NB4 (cell line): ENCODE measurements at regions not wholly inside any gene's neighbourhood (a gene's known extent, or its start where the extent isn't known, plus 50 kb on each side); places are given as distances from the start of the nearest gene placed in this dataset.

Experiments
- DNase-seq: peaks from one replicate; pipeline ENCODE4 v3.0.0; 2010; ENCODE audit warnings: low read depth
- H3K4me3 ChIP-seq: one replicate; pipeline ENCODE4 v1.5.1; 2011; ENCODE audit warnings: mild to moderate bottlenecking, low read depth, low read length, moderate library complexity
- MYC ChIP-seq: IDR thresholded peaks from 2 replicates; pipeline ENCODE4 v1.6.1; 2011; ENCODE audit warnings: low read depth, low read length
- POLR2A ChIP-seq: IDR thresholded peaks from 2 replicates; pipeline ENCODE4 v1.6.1; 2011; ENCODE audit warnings: mild to moderate bottlenecking; ENCODE audit not compliant: insufficient read length; ENCODE audit errors: extremely low read depth
- TF ChIP-seq, protein P1 (sequence below): IDR thresholded peaks from one replicate; pipeline ENCODE4 v1.5.1; 2012; ENCODE audit warnings: low read depth, low read length
- TF ChIP-seq, protein P2 (sequence below): IDR thresholded peaks from 2 replicates; pipeline ENCODE4 v1.6.1; 2011; ENCODE audit warnings: low read depth, low read length

DNA sequence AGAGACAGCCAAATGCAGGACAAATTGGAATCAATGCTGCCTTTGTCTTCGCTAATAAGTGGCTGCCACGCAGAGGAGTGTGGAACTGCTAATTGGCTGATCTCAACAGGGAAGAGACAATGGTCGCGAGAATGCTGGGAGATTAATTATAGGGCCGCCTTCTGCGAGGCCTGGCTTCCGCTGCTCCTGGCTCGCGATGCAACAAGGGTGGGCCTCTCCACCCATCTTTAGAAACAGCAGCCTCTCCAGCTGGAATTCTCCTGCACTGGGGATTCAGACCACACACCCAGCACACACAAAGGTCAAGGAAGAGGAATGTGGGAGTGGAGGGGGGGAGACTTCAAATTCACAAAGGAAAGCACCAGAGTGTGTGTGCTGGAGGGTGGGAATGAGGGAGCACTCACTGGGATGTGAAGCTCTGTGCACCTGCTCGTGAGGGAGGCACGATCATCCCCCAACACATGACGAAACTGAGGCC, 200.7 kb upstream of the GRIK3 start:
- TF ChIP-seq, protein P1, sequence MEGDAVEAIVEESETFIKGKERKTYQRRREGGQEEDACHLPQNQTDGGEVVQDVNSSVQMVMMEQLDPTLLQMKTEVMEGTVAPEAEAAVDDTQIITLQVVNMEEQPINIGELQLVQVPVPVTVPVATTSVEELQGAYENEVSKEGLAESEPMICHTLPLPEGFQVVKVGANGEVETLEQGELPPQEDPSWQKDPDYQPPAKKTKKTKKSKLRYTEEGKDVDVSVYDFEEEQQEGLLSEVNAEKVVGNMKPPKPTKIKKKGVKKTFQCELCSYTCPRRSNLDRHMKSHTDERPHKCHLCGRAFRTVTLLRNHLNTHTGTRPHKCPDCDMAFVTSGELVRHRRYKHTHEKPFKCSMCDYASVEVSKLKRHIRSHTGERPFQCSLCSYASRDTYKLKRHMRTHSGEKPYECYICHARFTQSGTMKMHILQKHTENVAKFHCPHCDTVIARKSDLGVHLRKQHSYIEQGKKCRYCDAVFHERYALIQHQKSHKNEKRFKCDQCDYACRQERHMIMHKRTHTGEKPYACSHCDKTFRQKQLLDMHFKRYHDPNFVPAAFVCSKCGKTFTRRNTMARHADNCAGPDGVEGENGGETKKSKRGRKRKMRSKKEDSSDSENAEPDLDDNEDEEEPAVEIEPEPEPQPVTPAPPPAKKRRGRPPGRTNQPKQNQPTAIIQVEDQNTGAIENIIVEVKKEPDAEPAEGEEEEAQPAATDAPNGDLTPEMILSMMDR, result no peak
- no peak for TF ChIP-seq POLR2A
- TF ChIP-seq, protein P2, sequence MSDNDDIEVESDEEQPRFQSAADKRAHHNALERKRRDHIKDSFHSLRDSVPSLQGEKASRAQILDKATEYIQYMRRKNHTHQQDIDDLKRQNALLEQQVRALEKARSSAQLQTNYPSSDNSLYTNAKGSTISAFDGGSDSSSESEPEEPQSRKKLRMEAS, result no peak
- TF ChIP-seq MYC, result no peak
- no peak overlapping the region for H3K4me3 ChIP-seq
- no peak for DNase-seq

DNA sequence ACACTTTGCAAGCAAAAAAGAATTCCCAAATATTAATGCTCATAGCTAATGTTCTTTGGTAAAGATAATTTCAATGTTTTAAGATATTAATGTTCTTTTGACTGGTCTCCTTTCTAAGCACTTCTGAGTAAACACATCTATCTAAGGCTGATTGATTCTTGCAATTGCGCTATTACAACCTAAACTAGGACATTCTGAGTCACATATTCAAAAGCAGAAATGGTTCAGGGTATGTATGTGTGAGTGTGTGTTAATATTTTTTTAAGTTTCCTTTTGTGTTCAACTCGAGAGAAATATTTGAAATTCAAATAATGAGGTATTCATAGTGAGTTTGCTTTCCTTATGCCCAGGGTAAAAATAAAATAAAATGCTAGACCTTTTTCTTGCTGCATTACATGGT, 203.6 kb upstream of the GRIK3 start:
- no peak for DNase-seq
- H3K4me3 ChIP-seq, result no peak overlapping the region
- TF ChIP-seq, protein P2, result no peak
- TF ChIP-seq POLR2A, result no peak

DNA sequence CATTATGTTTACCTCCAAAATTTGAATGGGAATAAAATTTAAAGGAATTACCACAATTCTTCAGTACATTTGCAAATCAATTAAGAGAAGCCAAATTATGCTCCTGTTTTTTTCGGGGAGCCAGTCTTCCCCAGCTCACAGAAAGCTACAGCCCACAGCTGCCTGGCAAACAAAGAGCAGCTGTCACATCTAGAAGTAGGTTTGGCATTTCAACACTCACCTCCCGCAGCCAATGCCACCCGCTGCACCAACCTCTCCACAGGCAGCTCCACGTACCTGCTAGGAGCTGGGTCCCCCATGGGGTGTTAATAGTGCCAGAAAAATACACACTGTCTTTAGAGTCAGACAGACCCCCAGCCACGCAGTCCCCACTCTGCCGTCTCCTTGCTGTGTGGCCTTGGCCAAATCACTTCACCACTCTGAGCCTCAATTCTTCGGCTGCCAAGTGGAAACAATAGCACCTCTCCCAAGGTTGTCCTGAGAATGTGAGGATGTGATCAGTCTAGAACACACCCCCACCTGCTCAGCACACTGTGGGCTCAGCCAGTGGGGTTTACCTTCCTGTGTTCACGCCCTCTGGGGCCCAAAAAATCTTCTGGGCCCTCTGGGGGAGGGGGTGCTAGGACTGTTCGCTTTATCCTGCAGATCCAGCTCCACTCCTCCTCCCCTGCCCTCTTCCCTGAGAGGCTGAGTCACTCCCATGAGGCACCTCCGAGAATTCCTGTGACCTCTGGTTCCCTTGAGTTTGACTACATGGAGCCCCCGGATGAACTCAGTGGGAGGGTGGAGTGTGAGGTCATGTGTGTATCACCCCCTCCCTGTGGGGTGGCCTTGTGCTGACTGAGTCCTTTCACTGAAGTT, 204.3 kb upstream of the GRIK3 start:
- TF ChIP-seq, protein P1, result no peak
- TF ChIP-seq MYC (no peak), POLR2A (no peak)
- TF ChIP-seq, protein P2, result no peak
- DNase-seq, result no peak
- H3K4me3 ChIP-seq, result no peak overlapping the region

- no peak for DNase-seq
- TF ChIP-seq, protein P1, result no peak
- TF ChIP-seq POLR2A (no peak), MYC (no peak)
- TF ChIP-seq, protein P2, result no peak
- H3K4me3 ChIP-seq, result no peak overlapping the region
These were observed 205.0 kb upstream of the GRIK3 start for GRCh38 chr1:37239225-37239740.

DNA sequence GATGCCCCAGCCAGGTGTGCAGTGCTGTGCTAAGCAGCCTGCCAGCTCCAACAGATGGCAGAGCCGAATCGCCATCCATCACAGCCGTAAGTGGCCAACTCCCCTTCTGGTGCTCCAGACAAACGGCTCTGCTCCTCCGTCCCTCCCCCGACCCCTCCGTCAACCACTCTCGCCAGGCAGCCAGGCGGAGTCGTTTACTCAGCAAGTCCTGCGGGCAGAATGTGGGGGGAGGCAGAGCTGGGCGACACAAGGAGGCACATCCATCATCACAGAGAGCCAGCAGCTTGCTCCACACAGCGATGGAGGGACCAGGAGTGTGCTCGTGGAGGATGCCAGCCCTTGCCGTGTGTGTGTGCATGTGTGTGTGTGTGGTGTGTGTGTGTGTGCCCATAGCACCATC, 206.6 kb upstream of the GRIK3 start:
- DNase-seq, result no peak
- TF ChIP-seq MYC, result no peak
- TF ChIP-seq, protein P2, result no peak
- TF ChIP-seq, protein P1, result no peak
- TF ChIP-seq POLR2A, result no peak
- no peak overlapping the region for H3K4me3 ChIP-seq

GRCh38 chr1:37242501-37242900, 208.2 kb upstream of the GRIK3 start:
- no peak overlapping the region for H3K4me3 ChIP-seq
- DNase-seq, result no peak
- TF ChIP-seq, protein P2, result no peak
- TF ChIP-seq MYC, result no peak
- TF ChIP-seq POLR2A, result no peak
- TF ChIP-seq, protein P1, result no peak
